GM19467 (cell line): ENCODE measurements at regions not wholly inside any gene's neighbourhood (a gene's known extent, or its start where the extent isn't known, plus 50 kb on each side); places are given as distances from the start of the nearest gene placed in this dataset.

Experiments
- ATAC-seq: cut with Tn5 transposase; IDR thresholded peaks from one replicate; pipeline ENCODE4 v1.9.1; 2021; ENCODE audit warnings: mild to moderate bottlenecking, moderate library complexity; ENCODE audit not compliant: unreplicated experiment

DNA sequence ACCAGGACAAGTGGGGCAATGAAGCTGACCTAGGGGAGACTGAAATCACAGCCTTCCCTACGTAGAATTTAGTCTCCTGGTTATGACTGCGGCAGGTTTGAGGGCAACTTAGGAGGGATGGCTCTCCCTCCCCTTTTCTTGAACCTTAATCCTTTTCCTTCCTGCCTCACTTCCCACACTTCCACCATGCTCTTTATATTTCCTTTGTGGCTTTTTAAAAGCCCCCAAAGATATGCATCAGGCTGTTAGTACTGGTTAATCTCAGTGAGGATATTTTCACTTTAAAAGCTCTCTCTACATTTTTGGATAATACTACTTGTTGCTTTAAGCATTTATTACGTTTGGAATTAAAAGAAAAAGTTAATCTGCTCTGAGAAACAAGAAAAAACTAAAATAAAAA is 339.2 kb downstream of the SOX2 start:
- no peak for ATAC-seq

DNA sequence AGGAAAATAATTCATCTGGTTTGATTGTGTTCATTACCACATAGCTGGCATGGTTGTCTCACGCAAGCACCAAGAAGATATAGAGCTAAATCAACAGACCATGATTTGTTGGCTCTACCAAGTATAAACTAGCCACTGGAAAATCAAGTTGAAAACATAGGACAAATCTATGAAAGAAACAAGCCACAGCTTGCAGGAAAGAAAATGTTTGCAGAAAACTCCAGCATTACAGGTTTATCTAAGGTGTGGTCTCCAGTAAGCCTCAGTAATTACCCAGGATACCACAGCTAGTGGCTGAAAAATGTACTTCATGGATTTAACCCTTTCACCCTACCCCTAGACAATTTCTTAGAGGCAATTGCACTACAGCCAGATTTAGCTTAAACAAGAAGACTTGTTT is 340.6 kb downstream of the SOX2 start:
- ATAC-seq, result no peak

- no peak for ATAC-seq
Measured at GRCh38 chr3:182052757-182053156, 341.0 kb downstream of the SOX2 start.

DNA sequence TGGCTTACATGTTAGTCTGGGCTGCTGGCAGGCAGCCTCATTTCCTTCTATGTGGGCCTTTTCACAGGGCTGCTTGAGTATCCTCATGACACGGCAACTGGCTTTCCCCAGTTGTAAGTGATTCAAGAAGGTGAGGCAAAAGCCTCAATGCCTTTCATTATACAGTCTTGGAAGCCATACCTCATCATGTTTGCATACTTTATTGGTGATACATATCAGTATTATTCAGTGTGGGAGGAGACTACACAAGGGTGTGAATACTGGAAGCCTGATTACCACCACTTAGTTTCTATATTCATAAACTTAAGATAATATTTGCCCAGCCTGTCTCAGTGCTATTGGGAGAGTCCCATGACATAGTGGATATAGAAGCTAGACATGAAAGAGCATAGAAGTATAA is 346.8 kb downstream of the SOX2 start:
- no peak for ATAC-seq

DNA sequence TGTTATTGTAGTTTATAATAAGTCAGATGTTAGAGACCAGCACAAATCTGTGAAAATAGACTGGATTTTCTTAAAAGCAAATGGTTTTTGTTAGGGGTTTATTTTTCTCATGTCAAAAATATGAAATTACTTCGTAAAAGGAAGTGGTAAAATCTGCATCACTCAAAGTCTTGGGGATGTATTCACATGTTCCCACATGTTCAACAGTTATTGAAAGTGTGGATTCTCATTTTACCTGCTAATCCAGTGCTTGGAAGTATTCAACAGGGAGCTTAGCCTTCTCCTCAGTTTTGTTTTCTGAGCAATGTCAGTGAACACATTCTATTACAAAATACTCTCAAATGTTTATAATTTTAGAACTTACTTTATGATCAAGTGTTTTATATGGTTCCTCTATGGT is 352.0 kb downstream of the SOX2 start:
- no peak for ATAC-seq

DNA sequence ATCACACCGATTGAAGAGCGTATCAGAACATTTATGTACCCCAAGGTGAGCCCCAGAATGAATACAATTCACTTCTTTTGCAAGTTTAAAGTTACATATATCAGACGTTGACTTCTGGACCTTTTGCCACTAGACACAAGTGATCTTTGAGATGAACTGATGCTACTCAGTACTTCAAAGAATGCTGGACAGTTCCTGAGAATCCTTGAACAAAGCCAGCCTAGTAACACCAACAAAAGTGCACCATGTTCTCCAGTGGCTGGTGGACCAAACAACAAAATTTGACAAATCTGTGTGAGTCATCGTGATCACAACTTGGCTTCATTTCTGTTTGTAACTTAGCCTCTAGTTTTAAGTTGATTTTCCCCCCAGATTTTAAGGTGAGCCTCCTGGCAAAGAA is 355.7 kb downstream of the SOX2 start:
- ATAC-seq, result no peak

DNA sequence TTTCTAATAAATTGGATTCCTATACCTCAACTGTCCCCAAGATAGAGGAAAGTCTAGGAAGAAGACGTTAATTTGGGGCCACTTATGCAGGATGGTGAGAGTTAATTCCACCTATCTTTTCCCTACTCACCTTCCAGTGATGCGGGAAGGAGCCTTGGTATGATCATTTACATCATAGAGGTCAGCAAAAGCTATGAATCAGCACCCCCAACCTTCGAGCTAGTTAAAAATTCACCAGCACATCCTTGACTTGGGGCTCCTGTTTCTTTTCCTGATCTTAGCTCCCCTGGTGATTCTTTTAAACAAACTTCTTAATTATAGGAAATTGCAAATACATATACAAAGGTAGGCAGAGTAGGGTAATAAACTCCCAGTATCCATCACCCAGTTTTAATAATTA is 366.6 kb downstream of the SOX2 start:
- ATAC-seq, result no peak

DNA sequence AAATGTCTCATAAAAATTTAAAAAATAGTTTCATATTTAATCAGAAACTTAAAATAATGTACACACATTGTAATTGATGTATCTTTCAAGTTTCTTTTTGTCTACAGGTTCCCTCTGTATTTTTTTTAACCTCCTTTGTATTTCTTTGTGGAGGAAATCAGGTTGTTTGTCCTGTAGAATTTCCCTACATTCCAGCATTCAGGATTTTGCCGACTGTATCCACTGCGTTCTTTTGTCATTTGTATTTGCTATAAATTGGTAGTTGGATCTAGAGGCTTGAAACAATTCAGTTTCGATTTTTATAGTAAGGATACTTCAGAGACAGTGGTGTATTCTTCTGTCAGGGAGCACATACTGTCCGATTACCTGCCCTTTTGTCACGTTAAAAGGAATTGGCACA is 367.2 kb downstream of the SOX2 start:
- ATAC-seq, result no peak

DNA sequence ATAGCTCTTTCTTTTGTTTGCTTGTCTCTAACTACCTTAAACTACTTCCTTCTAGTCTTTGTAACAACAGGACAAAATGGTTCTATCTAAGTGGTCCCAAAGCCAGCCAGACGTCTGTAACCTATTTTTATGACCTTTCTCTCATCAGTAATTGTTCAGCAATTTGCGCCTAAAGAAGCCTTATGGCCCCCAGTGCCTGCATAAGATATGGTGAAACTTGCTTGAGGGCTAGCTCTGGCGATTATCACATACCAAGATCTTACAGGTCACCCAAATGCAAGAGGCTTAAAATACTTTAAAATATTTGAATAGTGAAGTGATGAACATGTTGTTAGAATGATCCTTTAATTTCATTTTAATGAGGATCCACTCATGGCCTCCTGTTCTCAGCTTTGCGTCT is 369.4 kb downstream of the SOX2 start:
- no peak for ATAC-seq

DNA sequence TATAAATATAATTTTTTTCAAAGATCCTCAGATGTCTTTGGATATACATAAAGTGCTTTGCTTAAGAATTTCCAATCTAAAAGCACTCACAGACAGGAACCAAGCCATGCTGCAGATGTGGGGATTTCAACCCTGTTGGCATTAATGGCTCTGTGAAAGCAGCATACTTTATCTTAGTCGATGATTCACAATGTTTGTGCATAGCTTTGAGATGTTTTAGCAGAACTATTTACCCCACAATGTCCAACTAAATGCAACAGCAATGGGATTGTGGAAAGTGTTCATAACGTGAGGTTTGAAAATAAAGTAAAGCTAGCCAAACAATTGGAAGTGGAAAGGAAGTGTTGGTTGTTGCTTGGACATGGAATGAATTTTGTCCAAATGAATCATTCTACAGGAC is 371.4 kb downstream of the SOX2 start:
- no peak for ATAC-seq

DNA sequence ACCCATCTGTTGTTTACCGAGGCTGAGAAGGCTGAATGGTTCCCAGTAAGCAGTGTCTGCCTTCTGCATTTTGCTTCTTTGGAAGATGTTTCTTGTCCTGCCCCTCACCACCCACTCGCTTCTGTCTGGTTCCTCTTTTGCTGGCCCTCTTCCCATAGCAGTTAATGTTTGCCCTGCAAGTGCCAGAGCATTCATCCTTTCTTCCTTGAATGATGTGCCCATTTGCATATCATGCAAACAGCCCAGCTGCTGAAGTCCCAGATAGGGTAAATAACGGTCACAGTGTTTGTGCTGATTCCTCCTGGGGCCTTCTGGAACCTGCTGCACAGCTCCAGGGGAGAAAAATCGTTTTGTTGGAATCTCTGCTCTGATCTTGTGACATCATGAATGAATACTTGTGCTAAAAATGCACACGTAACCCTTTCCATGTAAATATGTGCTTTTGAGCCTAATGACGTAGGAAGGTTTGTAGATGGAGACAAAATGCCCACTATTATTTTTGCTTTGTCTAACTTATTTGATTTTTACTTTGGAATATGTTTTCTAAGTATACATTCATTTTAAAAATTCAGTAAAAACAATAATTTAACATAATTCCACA is 381.0 kb downstream of the SOX2 start:
- peak; percentile 73 for ATAC-seq

DNA sequence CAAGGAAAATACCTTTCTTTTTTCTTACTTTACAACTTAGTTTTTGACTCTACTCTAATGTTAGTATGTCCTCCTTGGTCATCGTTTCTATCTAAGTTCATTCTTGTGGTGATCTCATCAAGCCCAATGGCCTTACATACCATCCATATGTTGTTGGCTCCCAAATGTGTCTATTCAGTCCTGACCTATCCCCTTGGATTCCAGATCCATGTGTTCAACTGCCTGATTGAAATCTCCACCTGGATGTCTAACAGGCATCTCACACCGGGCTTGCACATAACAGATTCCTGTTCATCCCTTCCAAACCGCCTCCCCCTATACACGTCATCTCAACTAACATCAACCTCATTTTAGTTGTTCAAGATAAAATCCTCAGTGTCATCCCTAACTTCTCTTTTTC is 382.6 kb downstream of the SOX2 start:
- no peak for ATAC-seq

DNA sequence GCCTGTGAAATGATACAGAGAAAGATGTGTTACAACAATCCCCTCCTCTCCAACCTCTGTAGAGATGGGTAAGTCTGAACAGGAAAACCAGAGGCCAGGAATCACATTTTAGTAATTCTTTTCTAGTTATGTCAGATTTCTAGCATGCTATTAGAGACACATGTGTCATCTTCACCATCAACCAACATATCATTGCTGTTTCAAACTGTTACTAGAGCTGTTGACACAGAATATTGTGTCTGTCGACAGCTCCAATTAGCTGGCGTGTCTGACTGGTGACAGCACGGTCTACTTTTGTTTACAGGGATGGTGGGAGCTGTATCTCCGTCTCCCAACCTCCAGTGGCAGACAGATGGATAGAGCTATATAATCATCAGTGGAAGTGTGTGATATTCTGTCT is 393.2 kb downstream of the SOX2 start:
- ATAC-seq, result no peak

DNA sequence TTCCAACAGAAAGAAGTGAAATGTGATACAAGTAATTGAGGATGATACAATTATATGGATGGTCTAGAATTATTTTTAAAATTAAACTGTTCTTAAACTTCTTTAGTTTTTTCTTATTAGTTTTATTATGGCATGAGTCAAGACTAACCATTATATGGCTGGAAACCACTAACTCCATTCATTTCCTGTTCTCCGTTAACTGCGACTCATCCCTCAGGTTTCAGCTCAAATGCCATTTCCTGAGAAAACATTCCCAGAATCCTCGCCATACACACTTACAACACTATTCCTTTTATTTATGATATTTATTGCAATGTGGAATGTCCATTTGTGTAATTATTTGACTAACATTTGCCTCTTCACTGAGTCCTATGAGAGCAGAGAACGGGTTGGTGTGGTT is 394.1 kb downstream of the SOX2 start:
- ATAC-seq, result no peak

DNA sequence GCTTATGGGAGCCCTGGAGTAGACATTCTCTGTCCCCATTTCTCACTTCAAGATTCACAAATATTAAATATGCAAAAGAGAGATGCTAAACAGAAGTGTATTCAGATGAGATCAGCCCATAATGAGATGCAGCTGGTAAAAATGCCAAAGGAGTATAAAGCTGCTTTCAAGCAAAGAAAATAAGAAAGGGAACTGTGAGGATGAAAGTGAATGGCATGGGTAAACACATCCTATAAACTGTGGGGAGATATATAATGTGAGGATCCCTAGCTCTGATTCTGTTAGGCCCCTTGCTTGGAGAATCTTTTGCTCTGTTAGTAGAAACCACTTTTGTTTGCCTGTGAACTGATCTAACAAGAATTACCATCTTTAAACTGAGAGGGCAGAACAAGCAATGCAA is 396.6 kb downstream of the SOX2 start:
- no peak for ATAC-seq

- no peak for ATAC-seq
Measured at GRCh38 chr3:182111967-182112366, 400.2 kb downstream of the SOX2 start.

DNA sequence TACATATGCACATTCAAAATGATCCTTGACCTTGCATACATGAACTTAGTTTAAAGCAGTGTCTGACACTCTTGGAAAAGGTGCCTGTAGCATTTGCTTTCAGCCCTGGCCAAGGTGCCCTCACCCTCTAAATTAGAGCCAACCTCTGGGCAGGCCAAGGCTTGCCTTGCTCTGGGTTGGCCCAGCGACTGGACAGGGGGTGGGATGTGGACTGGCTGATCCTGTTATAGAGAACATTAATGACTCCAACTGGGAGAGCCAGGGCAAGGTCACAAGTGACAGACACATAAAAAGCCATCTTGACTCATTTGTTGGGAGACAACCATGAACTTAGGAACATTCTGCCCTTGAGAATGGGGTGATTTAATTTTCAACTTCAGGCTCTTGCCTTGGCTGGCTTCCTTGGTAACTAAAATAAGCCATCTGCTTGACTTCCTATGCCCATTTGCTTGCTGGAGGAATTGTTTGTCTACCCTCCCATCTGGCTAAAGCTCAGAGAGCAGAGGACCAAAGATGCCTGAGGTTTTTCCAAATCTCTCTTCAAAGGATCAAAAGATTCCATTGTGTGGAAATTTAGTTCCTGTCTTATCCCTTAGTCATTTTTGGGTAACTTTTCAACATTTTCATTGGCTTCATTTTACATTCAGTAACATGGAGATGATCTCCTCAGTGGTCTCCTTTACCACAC is 403.7 kb downstream of the SOX2 start:
- no peak for ATAC-seq

DNA sequence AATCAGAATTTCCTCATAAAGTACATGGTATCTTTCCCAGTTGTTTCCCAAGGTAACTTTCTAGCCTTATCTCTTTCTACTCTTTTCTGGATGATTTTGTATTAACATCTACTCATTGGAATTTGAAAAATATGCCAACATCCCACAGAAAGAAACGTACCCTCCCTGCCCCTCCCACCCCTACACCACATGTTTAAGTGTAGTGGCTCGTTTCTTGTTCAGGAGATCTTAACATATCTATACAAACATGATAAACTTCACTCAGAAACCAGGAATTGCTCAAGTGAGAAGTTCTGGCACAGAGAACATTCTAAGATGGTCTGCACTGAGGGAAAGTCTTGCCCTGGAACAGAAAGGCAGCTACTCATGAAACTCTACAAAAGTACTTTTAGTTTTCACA is 404.7 kb downstream of the SOX2 start:
- no peak for ATAC-seq

DNA sequence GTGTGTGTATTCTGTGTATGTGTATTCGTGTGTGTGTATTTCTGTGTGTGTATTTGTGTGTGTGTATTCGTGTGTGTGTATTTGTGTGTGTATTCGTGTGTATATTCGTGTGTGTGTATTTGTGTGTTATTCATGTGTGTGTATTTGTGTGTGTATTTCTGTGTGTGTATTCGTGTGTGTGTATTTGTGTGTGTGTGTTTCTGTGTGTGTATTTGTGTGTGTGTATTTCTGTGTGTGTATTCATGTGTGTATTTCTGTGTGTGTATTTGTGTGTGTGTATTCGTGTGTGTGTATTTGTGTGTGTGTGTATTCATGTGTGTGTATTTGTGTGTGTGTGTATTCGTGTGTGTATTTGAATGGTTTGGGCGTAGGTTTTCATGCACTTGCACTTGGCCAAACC is 405.4 kb downstream of the SOX2 start:
- ATAC-seq, result no peak

GRCh38 chr3:182117583-182117982 is 405.9 kb downstream of the SOX2 start:
- ATAC-seq, result no peak

DNA sequence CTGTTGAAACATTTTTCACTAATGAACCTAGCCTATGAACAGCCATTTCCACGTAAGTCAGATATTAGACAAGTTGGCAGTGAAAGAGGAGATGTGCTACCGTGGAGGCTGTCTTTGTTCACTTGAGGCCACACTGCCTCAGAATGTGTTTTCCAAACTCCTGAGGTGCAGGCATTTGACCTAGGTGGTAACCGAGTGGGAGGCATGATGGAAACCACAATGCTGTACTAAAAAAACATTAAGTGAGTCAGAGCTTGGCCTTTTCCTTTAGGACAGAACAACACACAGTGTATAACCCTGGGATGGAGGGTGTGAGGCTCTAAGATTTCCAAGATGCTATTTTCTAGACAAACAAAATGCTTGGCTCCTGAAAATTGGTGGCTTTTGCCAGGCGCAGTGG is 406.3 kb downstream of the SOX2 start:
- ATAC-seq, result no peak

DNA sequence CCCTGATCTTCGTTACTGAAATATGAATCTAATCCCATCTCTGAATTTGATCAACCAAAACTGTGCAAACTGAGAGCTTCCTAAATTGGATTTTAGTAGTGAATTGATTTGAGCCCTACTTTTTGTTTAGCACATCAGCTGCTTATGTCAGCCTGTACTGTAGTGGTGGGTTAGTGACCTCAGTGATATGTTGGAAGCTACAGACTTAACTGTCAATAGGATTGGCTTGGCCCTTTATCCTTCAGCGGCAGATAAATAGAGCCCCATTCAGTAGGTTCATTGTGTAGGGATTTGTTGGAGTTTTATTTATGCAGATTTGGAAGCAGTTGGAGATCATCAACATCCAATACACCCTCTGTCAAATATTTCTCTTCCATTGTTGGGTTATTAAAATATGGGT is 409.7 kb downstream of the SOX2 start:
- ATAC-seq, result no peak

DNA sequence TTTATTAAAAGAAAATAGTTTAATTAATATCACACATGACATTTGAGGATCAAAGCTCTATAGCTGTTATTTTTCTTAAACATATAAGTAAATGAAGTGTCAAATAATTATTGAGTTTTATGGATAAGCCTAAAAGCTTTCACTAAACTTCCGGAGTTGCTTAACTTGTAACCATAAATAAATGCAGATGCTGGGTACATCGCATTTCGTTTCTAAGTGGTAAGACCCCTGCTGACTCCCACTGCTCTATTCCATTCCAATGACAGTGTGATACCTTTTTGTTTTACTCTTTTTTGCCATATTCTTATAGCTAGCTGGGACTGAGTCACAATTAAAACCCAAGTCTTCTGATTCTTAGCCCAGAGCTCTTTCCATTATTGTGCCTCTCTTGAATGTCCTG is 411.1 kb downstream of the SOX2 start:
- no peak for ATAC-seq
